Occipital lobe (tissue), 1 donor: ENCODE measurements at regions not wholly inside any gene's neighbourhood (a gene's known extent, or its start where the extent isn't known, plus 50 kb on each side); places are given as distances from the start of the nearest gene placed in this dataset.

Source experiments
- DNase-seq: peaks from one replicate; lab custom pipeline; 2025; lab: John Stamatoyannopoulos, UW

DNA sequence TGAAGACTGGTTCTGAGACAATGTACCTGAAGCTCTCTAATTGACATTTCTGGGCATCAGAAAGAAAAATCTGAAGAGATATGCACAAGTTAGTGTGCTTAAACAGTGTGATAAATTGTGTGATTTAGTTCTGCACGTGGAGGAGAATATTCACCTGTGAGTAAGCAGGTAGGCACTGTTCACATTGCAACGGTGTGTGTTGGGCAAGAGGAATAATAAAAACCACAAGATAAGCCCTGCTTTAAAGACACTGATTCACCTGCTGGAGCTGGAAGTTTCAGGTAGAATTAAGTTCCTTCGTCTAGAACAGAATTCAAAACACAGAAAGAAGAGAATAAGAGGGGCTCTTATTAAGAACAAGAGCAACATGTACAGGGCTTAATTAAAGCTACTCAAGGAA, 864.3 kb upstream of the SOX11 start:
- no peak for DNase-seq

DNA sequence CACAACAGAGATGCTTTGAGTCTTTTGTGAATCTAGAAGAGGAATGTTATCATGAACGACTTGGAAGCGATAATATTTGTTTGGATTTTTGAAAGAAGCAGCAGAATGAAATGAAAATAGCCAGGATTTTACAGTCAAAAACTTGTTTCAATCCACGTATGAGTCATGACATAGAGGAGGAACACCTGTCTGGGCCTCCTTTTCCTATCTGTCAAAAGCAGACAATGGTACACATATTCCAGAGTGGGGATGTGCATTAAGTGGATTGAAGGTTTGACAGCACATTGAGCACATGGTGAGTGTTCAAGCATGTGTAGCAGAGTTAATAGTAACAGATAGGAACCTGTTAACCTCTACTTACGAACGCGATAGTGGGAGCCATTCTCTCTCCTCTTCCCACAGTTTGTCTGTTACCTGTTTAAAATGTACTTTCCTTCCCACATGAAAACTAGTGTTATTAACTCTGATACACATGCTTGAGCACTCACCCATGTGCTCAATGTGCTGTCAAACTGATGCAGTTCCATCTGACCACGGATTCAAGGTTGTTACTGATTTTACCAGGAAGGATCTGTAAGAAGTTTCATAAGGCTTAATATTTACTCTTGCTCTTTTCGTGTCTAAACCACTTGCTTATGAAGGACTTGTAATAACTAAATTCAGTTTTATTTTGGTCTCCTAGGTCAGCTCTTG, 863.4 kb upstream of the SOX11 start:
- DNase-seq, result no peak

DNA sequence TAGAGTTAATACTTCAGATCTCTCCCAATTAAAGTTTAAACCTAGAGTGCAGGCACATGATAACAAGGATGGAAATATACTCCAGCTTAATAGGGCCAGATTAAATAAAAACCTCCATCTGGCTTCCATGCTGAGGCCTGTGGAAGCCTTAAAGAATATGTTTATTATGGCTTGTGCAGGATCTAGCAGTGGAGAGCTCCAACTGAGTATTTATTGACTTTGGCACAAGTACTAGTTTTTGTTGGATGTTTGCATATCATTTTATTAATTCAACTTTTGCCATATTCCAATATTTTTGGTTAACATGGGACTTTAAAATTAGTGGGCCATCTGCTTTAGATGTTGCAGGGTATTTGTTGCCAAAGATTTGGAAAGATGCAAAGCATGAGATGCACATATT, 860.4 kb upstream of the SOX11 start:
- no peak for DNase-seq

DNA sequence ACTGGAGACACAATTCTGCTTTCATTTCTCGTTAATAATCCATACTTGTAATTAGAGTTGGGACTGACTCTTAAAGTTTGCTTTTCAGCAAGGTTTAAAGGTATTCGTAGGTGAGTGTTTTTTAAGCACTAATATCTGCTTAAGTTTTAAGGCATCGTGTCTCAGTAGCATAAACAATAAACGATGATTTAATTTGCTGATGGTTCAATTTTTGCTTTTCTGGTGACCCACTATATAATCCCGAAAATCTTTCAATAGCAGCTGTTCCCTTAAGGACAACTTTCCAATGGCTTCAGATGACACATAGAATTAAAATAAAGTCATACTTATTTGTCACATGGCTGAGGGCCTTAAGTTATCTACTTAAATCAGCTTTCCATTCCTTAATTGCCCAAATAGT, 859.5 kb upstream of the SOX11 start:
- DNase-seq, result no peak

DNA sequence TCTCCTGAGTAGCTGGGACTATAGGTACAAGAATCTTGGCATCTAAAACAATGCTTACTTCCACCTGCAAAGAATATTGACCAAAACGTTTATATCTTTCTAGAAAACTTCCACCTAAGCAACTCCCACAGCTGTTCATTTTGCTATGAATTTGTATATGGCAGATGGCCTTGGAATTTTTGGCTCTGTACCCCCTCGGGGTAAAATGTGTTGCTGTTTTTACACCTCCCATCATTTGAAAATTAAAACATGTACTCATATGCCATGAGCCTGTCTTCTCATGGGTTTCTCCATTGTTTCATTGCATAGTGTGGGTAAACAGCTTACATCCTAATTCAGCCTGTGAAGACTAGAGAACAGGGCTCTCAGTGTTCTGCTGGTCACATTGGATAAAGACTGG, 853.6 kb upstream of the SOX11 start:
- no peak for DNase-seq

DNA sequence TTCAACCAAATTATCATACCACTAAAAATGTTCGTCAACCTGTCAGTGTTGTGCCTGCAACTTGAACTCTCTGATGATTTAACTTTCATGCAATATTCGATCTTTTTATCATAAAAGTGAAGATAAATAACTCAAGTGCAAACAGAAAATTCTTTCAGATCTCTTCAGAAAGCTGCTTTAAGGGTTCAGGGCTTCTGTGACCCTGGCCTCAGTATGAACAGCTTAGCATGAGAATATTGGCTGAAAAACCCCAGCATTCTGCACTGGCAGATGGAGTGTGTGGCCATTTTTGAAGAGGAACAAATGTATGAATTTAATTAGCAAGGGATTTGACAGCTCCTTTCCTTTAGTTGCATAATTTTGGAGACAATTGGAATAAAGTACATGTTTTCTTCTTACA, 851.4 kb upstream of the SOX11 start:
- DNase-seq, result no peak

DNA sequence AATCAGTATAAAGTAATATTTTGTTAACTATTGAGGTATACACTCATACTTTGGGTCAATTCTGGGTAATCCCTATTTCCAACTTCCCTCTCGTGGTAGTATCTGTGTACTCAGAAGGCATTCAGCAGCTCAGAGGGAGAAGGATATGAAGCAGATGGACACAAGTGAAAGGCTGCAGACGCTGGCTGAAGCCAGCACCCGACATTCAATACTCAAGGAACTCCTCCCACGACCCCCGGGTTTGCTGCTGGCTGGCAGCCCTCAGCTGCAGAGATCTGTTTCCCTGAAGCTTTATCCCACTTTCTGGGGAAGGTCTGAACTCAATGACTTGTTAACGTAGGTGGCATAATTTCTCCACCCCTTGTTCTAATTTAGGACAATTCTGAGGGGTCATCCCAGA, 847.3 kb upstream of the SOX11 start:
- no peak for DNase-seq

DNA sequence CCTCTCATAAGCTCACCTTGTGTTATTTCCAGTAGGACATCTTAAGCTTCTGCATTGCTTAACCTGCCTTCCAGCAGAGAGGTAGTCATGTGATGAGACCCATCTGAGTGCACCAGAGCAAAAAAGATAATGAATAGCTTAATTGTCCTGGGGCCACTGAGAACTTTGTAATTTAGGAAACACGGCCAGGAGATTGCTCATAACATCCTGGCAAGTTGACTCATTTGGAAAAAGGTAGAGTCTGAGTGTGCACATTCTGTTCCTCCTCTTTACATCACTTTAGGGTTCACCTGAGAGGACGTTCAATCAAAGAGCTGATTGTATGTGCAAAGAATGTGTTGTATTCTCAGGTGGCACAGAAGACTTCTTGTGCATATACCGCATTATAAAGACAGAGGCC, 830.2 kb upstream of the SOX11 start:
- no peak for DNase-seq

DNA sequence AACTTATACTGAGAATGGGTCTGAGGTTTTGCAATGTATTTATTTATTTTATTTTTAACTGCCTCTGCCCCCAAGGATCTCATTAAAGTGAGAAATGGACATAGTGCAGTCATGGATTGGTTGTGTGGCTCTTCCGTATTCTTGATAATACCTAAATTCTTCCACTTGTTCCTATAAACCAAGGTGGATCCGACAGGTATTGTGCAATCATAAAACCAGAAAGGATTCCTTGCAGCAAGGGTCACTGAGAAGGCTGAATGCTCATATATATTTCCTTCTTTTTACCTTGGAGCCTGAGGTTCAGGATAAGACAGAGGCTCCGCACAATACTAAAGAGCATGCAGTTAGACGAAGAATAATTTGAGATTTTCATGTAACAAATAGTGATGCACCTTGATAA, 826.0 kb upstream of the SOX11 start:
- DNase-seq, result no peak

DNA sequence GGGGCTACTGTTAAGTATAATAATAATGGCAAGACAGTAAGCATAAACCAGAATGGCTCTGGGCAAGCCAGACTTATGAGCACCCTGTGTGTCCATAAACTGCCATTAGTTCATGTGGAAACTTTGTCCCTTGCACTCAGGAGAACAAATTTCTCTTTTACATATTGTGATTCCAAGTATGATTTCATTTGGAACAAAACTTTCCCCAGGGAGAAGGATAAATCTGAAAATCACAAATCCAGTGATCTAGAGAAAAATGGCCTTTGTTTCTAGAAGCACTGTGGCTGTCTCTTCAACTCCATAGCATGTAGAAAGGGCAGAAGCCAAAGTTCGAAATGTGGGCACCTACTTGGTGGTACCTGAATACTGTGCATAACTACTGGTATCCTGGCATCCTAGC, 823.7 kb upstream of the SOX11 start:
- no peak for DNase-seq

DNA sequence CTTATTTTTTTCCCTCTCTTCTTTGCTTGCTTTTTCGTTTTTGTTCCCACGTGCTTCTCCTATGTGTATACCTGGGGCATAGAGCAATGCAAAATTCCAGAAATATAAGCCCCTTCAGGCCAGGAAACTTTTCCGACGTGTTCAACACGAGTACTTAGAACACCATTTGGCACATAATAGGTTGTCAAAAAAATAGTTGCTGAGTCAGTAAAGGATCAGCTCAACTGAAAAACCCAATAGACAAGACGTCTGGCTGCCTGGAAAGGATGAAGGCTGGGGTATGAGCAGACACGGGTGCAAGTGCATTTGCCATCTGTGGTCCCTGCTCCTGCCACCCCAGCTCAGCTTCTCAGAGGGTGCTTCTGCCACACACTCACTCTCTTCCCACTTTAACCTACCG, 823.0 kb upstream of the SOX11 start:
- DNase-seq, result no peak

DNA sequence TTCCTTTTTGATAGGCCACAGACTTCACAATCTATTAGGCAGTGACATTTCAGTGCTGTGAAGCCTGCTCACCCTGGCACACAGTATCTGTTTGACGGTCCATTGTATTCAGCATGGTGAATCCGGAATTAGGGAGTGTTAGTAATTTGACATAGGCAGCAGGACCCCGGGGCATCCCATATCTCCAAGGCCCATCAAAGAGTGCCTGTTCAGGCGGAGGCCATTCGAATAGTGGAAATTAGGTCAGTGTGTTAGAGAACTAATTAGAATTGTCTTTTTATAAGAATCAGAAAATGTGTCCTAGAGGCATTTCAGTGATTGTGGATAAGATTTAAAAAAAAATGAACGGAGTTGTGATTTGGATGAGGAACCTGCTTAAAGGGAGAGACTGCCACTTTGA, 818.8 kb upstream of the SOX11 start:
- no peak for DNase-seq

DNA sequence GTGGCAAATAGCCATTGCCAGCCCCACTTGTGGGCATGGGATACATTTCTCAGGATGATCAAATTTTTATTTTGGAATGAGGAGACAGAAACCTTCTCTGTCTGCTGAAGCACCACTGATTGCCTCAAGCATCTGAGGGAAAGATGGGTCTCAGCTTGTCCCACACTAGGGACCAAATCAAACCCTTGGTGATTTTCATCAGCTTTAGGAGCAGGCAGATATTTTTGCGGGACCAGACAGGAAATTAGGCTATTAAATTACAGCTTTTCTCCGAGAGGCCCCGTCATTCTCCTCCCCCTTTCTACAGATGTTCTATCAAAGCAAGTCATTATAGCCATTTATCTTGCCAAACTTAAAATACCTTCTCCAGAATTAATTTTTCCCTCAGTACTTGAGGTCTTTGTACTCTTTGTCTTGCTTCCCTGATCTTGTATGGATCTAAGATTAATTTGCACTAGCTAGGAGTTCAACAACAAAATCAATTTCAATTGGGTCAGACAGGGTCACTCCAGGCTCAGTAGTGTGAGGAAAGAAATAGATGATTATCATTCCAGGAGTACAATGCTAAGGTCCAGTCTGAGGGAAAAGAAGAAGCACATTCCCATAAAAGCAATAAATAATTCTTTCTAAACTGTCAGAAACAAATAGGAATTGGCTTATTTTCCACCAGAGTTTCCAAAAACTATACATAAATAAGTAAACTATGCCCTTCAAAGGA, 818.1 kb upstream of the SOX11 start:
- no peak for DNase-seq

DNA sequence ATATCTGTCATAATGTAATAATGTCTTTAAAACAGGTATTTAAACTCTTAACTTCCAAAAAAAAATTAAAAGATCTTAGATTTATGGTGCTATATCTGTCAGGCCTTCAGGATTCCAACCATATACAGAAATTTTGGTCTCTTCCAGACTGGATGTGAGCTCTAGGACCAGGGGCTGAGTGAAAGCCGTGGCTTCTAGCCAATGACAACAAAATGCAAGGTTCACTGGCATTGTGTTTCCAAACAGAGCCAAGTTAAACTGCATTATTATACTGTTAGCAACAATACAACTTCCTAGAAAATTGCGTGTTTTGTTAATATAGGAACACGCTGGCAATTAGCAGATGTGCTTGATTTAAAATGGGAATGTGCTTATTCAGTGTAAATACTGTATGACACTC, 809.8 kb upstream of the SOX11 start:
- DNase-seq, result no peak

DNA sequence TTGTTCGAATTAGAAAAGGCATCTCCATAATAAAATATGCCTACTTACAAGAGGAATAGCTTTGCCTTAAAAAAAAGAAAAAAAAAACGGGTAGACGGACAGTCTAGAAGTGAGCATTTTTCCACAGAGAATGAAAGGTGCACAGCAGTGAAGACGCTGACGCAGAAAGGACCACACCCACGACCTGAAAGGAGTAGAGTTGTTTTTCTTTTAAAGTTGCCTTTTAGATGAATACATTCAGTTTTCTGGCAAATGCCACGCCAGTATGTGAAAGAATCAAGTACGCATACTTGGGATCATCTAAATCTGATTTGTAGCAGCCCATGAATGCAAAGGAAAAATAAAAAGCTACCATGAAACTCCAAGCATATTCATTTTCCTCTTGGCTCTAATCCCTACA, 809.2 kb upstream of the SOX11 start:
- DNase-seq, result no peak

DNA sequence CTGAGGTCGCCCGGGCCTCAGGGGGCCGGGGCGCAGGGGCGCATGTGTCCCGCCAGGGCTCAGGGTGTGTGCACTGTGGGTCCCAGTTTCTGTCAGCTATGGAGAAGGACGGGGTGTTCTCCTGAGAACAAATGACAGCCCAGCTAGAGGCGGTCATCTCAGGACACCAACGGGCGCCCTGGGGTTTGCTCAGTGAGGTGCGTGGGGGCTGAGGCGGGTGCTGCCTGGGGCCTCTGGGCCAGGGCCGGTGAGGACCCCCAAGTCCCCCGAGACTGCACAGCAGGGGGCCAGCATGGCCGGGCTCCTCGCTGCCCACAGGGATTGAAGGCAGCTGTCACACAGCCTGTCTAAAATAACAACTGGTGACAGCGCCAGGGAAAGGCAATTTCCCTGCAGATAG, 808.8 kb upstream of the SOX11 start:
- no peak for DNase-seq

DNA sequence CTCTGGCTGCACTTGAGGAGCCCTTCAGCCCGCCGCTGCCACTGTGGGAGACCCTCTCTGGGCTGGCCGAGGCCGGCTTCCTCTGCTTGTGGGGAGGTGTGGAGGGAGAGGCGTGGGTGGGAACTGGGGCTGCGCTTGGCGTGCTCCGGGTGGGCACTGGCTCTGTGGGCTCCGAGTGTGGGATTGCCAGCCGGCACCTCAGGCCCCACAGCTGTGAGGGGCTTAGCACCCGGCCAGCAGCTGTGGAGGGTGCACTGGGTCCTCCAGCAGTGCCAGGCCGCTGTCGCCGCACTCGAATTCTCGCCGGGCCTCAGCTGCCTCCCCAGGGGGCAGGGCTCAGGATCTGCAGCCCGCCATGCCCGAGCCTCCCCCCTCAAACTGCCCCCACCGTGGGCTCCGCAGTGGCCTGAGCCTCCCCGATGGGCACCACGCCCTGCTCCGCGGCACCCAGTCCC, 808.0 kb upstream of the SOX11 start:
- DNase-seq, result no peak

DNA sequence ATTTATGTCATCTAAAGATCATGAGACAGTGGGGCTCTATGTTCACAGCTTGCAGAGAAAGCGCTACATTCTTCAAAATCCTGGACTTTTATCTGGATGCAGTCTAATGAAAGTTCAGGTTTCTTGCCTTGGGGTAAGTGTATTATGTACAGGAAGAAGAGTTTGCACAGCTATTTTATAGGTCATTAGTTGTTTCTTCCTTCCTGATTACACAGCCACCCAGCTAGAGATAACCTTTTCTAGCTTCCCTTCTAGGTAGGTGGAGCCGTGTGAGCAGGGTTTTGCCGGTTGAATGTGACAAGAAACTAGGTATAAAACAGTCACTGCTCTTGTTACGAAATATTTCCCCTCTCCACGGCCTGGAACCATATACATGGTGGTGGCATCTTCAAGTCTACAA, 800.8 kb upstream of the SOX11 start:
- no peak for DNase-seq

DNA sequence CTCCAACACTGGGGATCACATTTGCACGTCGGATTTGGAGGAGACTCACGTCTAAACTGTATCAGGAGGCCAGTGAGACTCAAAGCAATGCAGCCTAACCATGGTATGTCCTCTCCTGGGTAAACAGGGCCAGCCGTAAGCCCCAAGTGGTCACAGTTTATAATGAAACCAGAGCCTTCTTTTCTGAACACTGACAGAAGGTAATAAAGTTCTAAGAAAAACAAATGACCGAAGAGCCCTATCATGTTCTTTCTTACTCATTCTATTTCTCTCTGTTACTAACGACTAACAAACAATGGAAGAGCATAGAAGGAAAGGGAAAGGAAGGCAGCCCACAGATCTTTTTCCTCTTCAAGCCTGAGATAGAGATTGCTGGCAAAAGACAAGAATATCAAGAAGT, 796.8 kb upstream of the SOX11 start:
- no peak for DNase-seq

DNA sequence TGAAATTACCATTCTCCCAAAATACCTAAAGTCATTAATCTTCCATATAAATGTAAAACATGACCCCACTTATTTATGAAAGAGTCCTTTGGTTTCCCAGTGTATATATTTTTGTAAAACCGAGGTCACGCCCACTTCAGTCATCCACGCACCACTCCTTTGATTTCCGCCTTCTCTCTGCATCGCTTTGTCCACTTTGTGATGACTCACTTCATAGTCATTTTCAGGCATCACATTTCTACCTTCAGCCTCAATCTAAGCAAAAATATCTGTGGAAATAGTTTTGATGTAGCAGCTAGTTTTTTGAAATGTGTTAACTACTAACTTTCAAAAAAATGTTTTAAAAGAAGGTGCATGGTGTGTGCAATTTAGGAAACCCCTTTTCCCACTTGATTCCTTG, 793.5 kb upstream of the SOX11 start:
- no peak for DNase-seq

DNA sequence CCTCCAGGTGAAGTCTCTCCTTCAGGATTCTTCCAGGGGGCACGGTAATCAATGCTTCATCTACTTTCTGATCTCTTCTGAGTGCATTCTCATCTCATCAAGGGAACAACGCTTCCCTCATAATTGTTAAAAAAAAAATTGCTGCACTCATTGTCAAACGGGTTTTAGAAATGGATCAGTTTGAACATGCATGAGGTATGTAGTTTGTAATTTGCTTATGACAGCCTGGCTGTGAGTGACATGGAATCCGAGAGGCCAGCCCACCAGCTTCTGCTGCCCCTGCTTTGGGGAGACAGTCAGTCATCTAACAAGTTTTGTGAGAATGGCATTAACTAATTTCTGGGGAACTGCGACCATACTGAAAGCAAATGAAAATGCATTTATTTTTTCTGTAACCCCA, 791.9 kb upstream of the SOX11 start:
- no peak for DNase-seq

DNA sequence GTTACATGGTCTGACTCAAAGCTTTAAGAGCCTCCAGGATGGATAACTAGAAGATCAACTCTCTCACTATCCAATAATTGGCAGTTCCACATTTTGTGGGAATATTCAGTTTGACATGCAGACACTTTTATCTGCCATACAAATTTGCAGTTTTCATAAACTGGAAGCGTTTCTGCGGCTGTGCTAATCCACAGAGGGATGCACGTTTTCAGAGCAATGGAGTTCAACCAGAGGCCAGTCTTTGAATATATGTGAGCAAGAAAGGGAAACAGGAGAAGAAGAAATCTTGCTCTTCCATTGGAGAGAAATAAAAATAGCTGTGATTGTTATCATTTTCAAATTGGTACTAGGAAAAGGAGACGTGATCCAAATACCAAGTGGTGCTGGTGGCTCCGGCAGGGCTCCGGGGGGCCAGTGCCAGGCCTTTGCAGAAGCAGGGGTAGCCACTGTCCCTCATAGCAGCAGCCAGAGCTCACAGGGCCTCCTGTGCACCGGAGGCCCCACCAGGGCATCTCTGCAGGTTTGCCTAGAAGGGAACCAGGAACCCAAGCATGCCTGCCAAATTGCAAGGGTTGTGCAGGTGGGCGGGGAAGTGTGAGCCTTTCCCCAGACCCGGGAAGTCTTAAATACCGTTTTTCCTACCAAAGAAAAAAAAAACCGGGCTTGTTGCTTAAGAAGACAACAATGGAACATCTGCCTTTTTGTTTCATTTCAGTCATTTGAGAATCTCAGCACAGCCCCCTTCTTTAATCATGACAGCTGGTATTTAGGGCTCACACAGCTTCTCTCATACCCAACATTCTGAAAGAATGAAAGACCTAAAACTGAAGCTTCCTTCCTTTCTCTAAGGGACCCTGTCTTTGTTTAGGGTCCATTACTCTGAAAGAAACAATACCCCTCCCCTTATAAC, 791.1 kb upstream of the SOX11 start:
- no peak for DNase-seq
